H1 (cell line): ENCODE measurements at regions not wholly inside any gene's neighbourhood (a gene's known extent, or its start where the extent isn't known, plus 50 kb on each side); places are given as distances from the start of the nearest gene placed in this dataset.
"Not testable (repeated sequence)": the region's sequence is repeated elsewhere in the genome, so short reads cannot be mapped to it uniquely, and the experiment has no call there.

Experiments
- CTCF ChIA-PET: fragments of 300-600 bp; sonication (Branson Sonifier 250); formaldehyde crosslinking; loops from one replicate; lab custom pipeline; 2021; ENCODE audit not compliant: partially characterized antibody; lab: Charles Lee
- POLR2A ChIA-PET: fragments of 300-600 bp; sonication (Branson Sonifier 250); formaldehyde crosslinking; loops from one replicate; lab custom pipeline; 2021; ENCODE audit warnings: inconsistent platforms; ENCODE audit not compliant: partially characterized antibody; lab: Charles Lee
- DNase-seq, 2 experiments: peaks; one replicate each; pipeline versions ENCODE4 v3.0.0 to v3.0.0-alpha.2; 2010 to 2022; ENCODE audit warnings: low spot score in 2 of 2, low read depth in 1 of 2, mixed read lengths in 1 of 2
- FAIRE-seq: peaks from 2 replicates; lab custom pipeline; 2011; peaks lifted over from hg19 to GRCh38; lab: Jason Lieb, UNC
- H2AFZ ChIP-seq: 2 replicates; pipeline ENCODE4 v1.8.1; 2012; ENCODE audit warnings: low read length, inconsistent platforms
- H2AK5ac ChIP-seq: 2 replicates; pipeline ENCODE4 v1.6.1; 2013; ENCODE audit warnings: low read depth, low read length
- H2BK120ac ChIP-seq: replicated peaks from 2 replicates; pipeline ENCODE3; 2013; ENCODE audit warnings: low read depth, low read length, inconsistent platforms
- H2BK12ac ChIP-seq: 2 replicates; pipeline ENCODE4 v1.6.1; 2013; ENCODE audit warnings: low read depth, low read length
- H2BK15ac ChIP-seq: 2 replicates; pipeline ENCODE4 v1.6.1; 2013; ENCODE audit warnings: low read length
- H2BK20ac ChIP-seq: 2 replicates; pipeline ENCODE4 v1.6.1; 2013; ENCODE audit warnings: low read length
- H2BK5ac ChIP-seq: 2 replicates; pipeline ENCODE4 v1.6.1; 2013; ENCODE audit warnings: low read depth, low read length
- H3K14ac ChIP-seq: 2 replicates; pipeline ENCODE4 v1.6.1; 2013; ENCODE audit warnings: inconsistent platforms; ENCODE audit not compliant: insufficient read length
- H3K18ac ChIP-seq: 2 replicates; pipeline ENCODE4 v1.6.1; 2013; ENCODE audit warnings: low read length; ENCODE audit errors: extremely low read depth
- H3K23ac ChIP-seq: 2 replicates; pipeline ENCODE4 v1.6.1; 2013; ENCODE audit warnings: inconsistent platforms; ENCODE audit not compliant: insufficient read length
- H3K23me2 ChIP-seq: 2 replicates; pipeline ENCODE4 v1.6.1; 2013; ENCODE audit warnings: low read depth, low read length
- H3K27ac ChIP-seq: 2 replicates; pipeline ENCODE4 v1.6.1; 2011; ENCODE audit warnings: low read depth, low read length, inconsistent platforms
- H3K27me3 ChIP-seq, 4 experiments: replicated peaks in 1 of 4; 1 replicate in 1 of 4; 2 replicates in 3 of 4; pipeline versions ENCODE4 v1.6.1 to v1.8.1; 2011 to 2013; ENCODE audit warnings: low read length in 3 of 4, mild to moderate bottlenecking in 3 of 4, inconsistent platforms in 2 of 4, mixed read lengths in 2 of 4, moderate library complexity in 1 of 4; ENCODE audit not compliant: control insufficient read depth in 3 of 4, insufficient read depth in 3 of 4; ENCODE audit errors: extremely low read depth in 1 of 4
- H3K36me3 ChIP-seq, 4 experiments: 2 replicates each; pipeline versions ENCODE4 v1.6.1 to v1.8.1; 2011 to 2013; ENCODE audit warnings: mild to moderate bottlenecking in 4 of 4, low read length in 3 of 4, moderate library complexity in 2 of 4, control low read depth in 1 of 4, inconsistent platforms in 1 of 4; ENCODE audit not compliant: insufficient read depth in 4 of 4, control insufficient read depth in 2 of 4
- H3K4ac ChIP-seq: replicated peaks from 2 replicates; pipeline ENCODE3; 2013; ENCODE audit warnings: low read length, low read depth, mixed read lengths, inconsistent platforms; ENCODE audit not compliant: insufficient read length
- H3K4me1 ChIP-seq, 4 experiments: replicated peaks in 1 of 4; 1 replicate in 1 of 4; 2 replicates in 3 of 4; pipeline versions ENCODE4 v1.6.1 to v1.8.1; 2011 to 2013; ENCODE audit warnings: low read length in 3 of 4, inconsistent platforms in 2 of 4, mixed read lengths in 1 of 4; ENCODE audit not compliant: insufficient read depth in 4 of 4, control insufficient read depth in 3 of 4
- H3K4me2 ChIP-seq, 2 experiments: 2 replicates each; pipeline versions ENCODE4 v1.6.1 to v1.8.1; 2011 to 2013; ENCODE audit warnings: low read depth in 2 of 2, low read length in 2 of 2, control low read depth in 1 of 2, inconsistent platforms in 1 of 2, mild to moderate bottlenecking in 1 of 2; ENCODE audit not compliant: insufficient read depth in 1 of 2
- H3K4me3 ChIP-seq, 4 experiments: fragments of 200-600, 300-600 bp in 1 of 4; sonication (generic), shearing (Covaris generic), sonication (Bioruptor Twin) in 1 of 4; 2 replicates each; pipeline versions ENCODE4 v1.5.1 to v1.8.1; 2011 to 2016; ENCODE audit warnings: low read length in 4 of 4, low read depth in 3 of 4, control low read depth in 2 of 4, inconsistent platforms in 2 of 4, mild to moderate bottlenecking in 2 of 4, mixed read lengths in 1 of 4, moderate library complexity in 1 of 4; ENCODE audit not compliant: insufficient read depth in 2 of 4; ENCODE audit errors: extremely low read depth in 1 of 4
- H3K56ac ChIP-seq: replicated peaks from 2 replicates; pipeline ENCODE3; 2013; ENCODE audit warnings: low read depth, mild to moderate bottlenecking, mixed read lengths, low read length, inconsistent platforms; ENCODE audit not compliant: insufficient read length
- H3K79me1 ChIP-seq: 2 replicates; pipeline ENCODE4 v1.6.1; 2013; ENCODE audit warnings: low read depth, low read length, control low read depth
- H3K79me2 ChIP-seq, 2 experiments: 2 replicates each; pipeline versions ENCODE4 v1.6.1 to v1.8.1; 2012 to 2013; ENCODE audit warnings: low read length in 2 of 2, mild to moderate bottlenecking in 2 of 2, inconsistent platforms in 1 of 2; ENCODE audit not compliant: insufficient read depth in 2 of 2, control insufficient read depth in 1 of 2
- H3K9ac ChIP-seq, 4 experiments: replicated peaks in 1 of 4; 1 replicate in 1 of 4; 2 replicates in 3 of 4; pipeline versions ENCODE4 v1.6.1 to v1.8.1; 2011 to 2013; ENCODE audit warnings: low read depth in 3 of 4, low read length in 3 of 4, control low read depth in 2 of 4, mild to moderate bottlenecking in 2 of 4, moderate library complexity in 2 of 4, inconsistent platforms in 1 of 4; ENCODE audit errors: extremely low read depth in 1 of 4
- H3K9me3 ChIP-seq, 2 experiments: 2 replicates each; pipeline versions ENCODE4 v1.6.1 to v1.8.1; 2012 to 2013; ENCODE audit warnings: mild to moderate bottlenecking in 2 of 2, moderate library complexity in 2 of 2, control low read depth in 1 of 2, inconsistent platforms in 1 of 2, low read depth in 1 of 2, low read length in 1 of 2, mixed read lengths in 1 of 2; ENCODE audit not compliant: insufficient read depth in 2 of 2
- H4K20me1 ChIP-seq, 2 experiments: replicated peaks in 1 of 2; 2 replicates each; pipeline versions ENCODE3 to v1.8.1; 2011 to 2013; ENCODE audit warnings: inconsistent platforms in 2 of 2, low read length in 2 of 2, mild to moderate bottlenecking in 1 of 2; ENCODE audit not compliant: insufficient read depth in 2 of 2, control insufficient read depth in 1 of 2
- H4K5ac ChIP-seq: 2 replicates; pipeline ENCODE4 v1.6.1; 2013; ENCODE audit warnings: low read length, low read depth, mixed read lengths, inconsistent platforms; ENCODE audit not compliant: insufficient read length
- H4K8ac ChIP-seq: 2 replicates; pipeline ENCODE4 v1.8.0; 2013; ENCODE audit warnings: mild to moderate bottlenecking, moderate library complexity, low read length, inconsistent platforms; ENCODE audit not compliant: insufficient read depth; ENCODE audit errors: extremely low read depth
- H4K91ac ChIP-seq: replicated peaks from 2 replicates; pipeline ENCODE3; 2013; ENCODE audit warnings: low read length, mixed read lengths, inconsistent platforms; ENCODE audit not compliant: insufficient read length
- WGBS, 2 experiments: shearing (Covaris generic) in 1 of 2; methylation state at CpG; one replicate each; pipeline versions ENCODE4 v1.1.6 to v1.1.7; 2013 to 2015; ENCODE audit warnings: low lambda C conversion rate in 2 of 2, mixed read lengths in 2 of 2, inconsistent platforms in 1 of 2, low coverage in 1 of 2, missing lambda C conversion rate in 1 of 2; ENCODE audit not compliant: insufficient replicate concordance in 2 of 2, insufficient coverage in 1 of 2, insufficient read length in 1 of 2; ENCODE audit errors: extremely low coverage in 1 of 2, missing lambda C conversion rate in 1 of 2; 5-methylcytosine and 5-hydroxymethylcytosine counted together

GRCh38 chr9:66720845-66721244 lies 179.7 kb upstream of the ZNF658 start:
- DNase-seq, H3K18ac ChIP-seq, H2BK12ac ChIP-seq, H2BK20ac ChIP-seq, H3K79me2 ChIP-seq, H4K91ac ChIP-seq, FAIRE-seq, H4K8ac ChIP-seq, H2AK5ac ChIP-seq, H2BK5ac ChIP-seq, H3K4me3 ChIP-seq, H3K79me1 ChIP-seq, H2BK120ac ChIP-seq, H2BK15ac ChIP-seq, H4K5ac ChIP-seq, H3K9ac ChIP-seq, H3K4me1 ChIP-seq, POLR2A ChIA-PET, H3K4me2 ChIP-seq, H3K4ac ChIP-seq, H3K36me3 ChIP-seq, H3K56ac ChIP-seq, H3K9me3 ChIP-seq, H4K20me1 ChIP-seq, H3K14ac ChIP-seq, H2AFZ ChIP-seq, H3K23me2 ChIP-seq, H3K23ac ChIP-seq, H3K27ac ChIP-seq, H3K27me3 ChIP-seq, CTCF ChIA-PET: not testable (repeated sequence)
- no CpG with 5 or more reads among the region's 4 CpGs for WGBS, 2 experiments

- H4K8ac ChIP-seq, H3K18ac ChIP-seq, FAIRE-seq, H3K23me2 ChIP-seq, H3K9ac ChIP-seq, H3K36me3 ChIP-seq, H2BK5ac ChIP-seq, H3K14ac ChIP-seq, H4K20me1 ChIP-seq, H3K27ac ChIP-seq, H3K79me2 ChIP-seq, H2AK5ac ChIP-seq, H3K4me3 ChIP-seq, H3K4me1 ChIP-seq, H2BK12ac ChIP-seq, H2BK120ac ChIP-seq, H3K27me3 ChIP-seq, DNase-seq, H3K4ac ChIP-seq, H3K4me2 ChIP-seq, H3K9me3 ChIP-seq, H2BK15ac ChIP-seq, H4K5ac ChIP-seq, H3K23ac ChIP-seq, H2AFZ ChIP-seq, H3K56ac ChIP-seq, H3K79me1 ChIP-seq, POLR2A ChIA-PET, H4K91ac ChIP-seq, CTCF ChIA-PET, H2BK20ac ChIP-seq: not testable (repeated sequence)
These were observed 173.0 kb upstream of the ZNF658 start for GRCh38 chr9:66727540-66727939.
